K562 (cell line): ENCODE measurements at regions not wholly inside any gene's neighbourhood (a gene's known extent, or its start where the extent isn't known, plus 50 kb on each side); places are given as distances from the start of the nearest gene placed in this dataset.

Experiments used
- BRF1 ChIP-seq: IDR thresholded peaks from 3 replicates; pipeline ENCODE4 v1.6.1; 2011; ENCODE audit warnings: borderline replicate concordance, mild to moderate bottlenecking; ENCODE audit not compliant: insufficient read length; ENCODE audit errors: extremely low read depth
- CREB1 ChIP-seq, 2 experiments: sonication (generic) in 1 of 2; formaldehyde crosslinking in 1 of 2; IDR thresholded peaks; 2 replicates each; pipeline versions ENCODE4 v1.6.1 to v1.8.0; 2012 to 2022; ENCODE audit warnings: inconsistent platforms in 1 of 2, mild to moderate bottlenecking in 1 of 2, missing genetic modification reagents in 1 of 2, moderate library complexity in 1 of 2
- ESRRA ChIP-seq: fragments of 450-650 bp; IDR thresholded peaks from 2 replicates; pipeline ENCODE4 v1.6.1; 2014; ENCODE audit warnings: low read depth, mild to moderate bottlenecking, moderate library complexity, borderline replicate concordance
- FOXP4 ChIP-seq: sonication (generic); formaldehyde crosslinking; IDR thresholded peaks from 2 replicates; pipeline ENCODE4 v1.8.0; 2022; ENCODE audit warnings: mild to moderate bottlenecking, missing genetic modification reagents, borderline replicate concordance
- JUND ChIP-seq, 2 experiments: IDR thresholded peaks; 2 replicates in 1 of 2; 3 replicates in 1 of 2; pipeline ENCODE4 v1.6.1; 2011; ENCODE audit warnings: borderline replicate concordance in 2 of 2, low read depth in 2 of 2, low read length in 2 of 2, improper control_type of control experiment in 1 of 2, missing biosample characterization in 1 of 2, missing genetic modification characterization in 1 of 2, missing genetic modification reagents in 1 of 2
- LCOR ChIP-seq: sonication (generic); formaldehyde crosslinking; IDR thresholded peaks from 2 replicates; pipeline ENCODE4 v1.8.0; 2022; ENCODE audit warnings: mild to moderate bottlenecking, missing genetic modification reagents
- MAFF ChIP-seq: IDR thresholded peaks from 2 replicates; pipeline ENCODE4 v1.6.1; 2012; ENCODE audit warnings: low read length, improper control_type of control experiment
- PML ChIP-seq: IDR thresholded peaks from 2 replicates; pipeline ENCODE4 v1.6.1; 2012; ENCODE audit warnings: low read length, inconsistent platforms
- PRDM10 ChIP-seq: fragments of 450-650 bp; IDR thresholded peaks from 2 replicates; pipeline ENCODE4 v1.6.1; 2018; ENCODE audit not compliant: partially characterized antibody
- SP1 ChIP-seq: sonication (generic); formaldehyde crosslinking; IDR thresholded peaks from 2 replicates; pipeline ENCODE4 v1.8.1; 2022; ENCODE audit warnings: mild to moderate bottlenecking, missing genetic modification reagents
- TAF15 ChIP-seq: fragments of 200-400 bp; formaldehyde crosslinking; IDR thresholded peaks from 2 replicates; pipeline ENCODE4 v1.6.1; 2017; ENCODE audit warnings: mild to moderate bottlenecking, low read depth, low read length, moderate library complexity
- ZC3H4 ChIP-seq: sonication (generic); formaldehyde crosslinking; IDR thresholded peaks from 2 replicates; pipeline ENCODE4 v1.9.0; 2021; ENCODE audit warnings: missing genetic modification reagents, borderline replicate concordance
- ZNF134 ChIP-seq: fragments of 250-450 bp; sonication (Bioruptor Pico); conservative IDR thresholded peaks from 2 replicates; pipeline ENCODE4 v1.4.0; 2020
- ZNF146 ChIP-seq: IDR thresholded peaks from one replicate; pipeline ENCODE4 v1.6.1; 2018; ENCODE audit warnings: missing compliant biosample characterization; ENCODE audit not compliant: unreplicated experiment
- ZNF212 ChIP-seq: fragments of 450-650 bp; formaldehyde crosslinking; IDR thresholded peaks from 2 replicates; pipeline ENCODE4 v1.4.0; 2020; ENCODE audit warnings: mild to moderate bottlenecking
- ZNF57 ChIP-seq: fragments of 450-650 bp; formaldehyde crosslinking; IDR thresholded peaks from 2 replicates; pipeline ENCODE4 v1.4.0; 2020; ENCODE audit warnings: mild to moderate bottlenecking, moderate library complexity
- ZNF699 ChIP-seq: fragments of 250-450 bp; sonication (Bioruptor Pico); IDR thresholded peaks from 2 replicates; pipeline ENCODE4 v1.8.0; 2021; ENCODE audit warnings: mild to moderate bottlenecking, moderate library complexity; ENCODE audit not compliant: insufficient replicate concordance
- TF ChIP-seq, protein P1 (sequence below): fragments of 250-450 bp; sonication (Bioruptor Pico); IDR thresholded peaks from 2 replicates; pipeline ENCODE4 v1.8.0; 2022; ENCODE audit warnings: moderate library complexity, mild to moderate bottlenecking, inconsistent platforms
- TF ChIP-seq, protein P2 (sequence below), 2 experiments: fragments of 250-450 bp in 1 of 2; fragments of 450-650 bp in 1 of 2; sonication (Bioruptor Pico) in 1 of 2; IDR thresholded peaks; 2 replicates each; pipeline versions ENCODE4 v1.6.1 to v1.8.0; 2016 to 2021; ENCODE audit warnings: mild to moderate bottlenecking in 2 of 2, moderate library complexity in 2 of 2, missing compliant biosample characterization in 1 of 2, missing genetic modification characterization in 1 of 2

DNA sequence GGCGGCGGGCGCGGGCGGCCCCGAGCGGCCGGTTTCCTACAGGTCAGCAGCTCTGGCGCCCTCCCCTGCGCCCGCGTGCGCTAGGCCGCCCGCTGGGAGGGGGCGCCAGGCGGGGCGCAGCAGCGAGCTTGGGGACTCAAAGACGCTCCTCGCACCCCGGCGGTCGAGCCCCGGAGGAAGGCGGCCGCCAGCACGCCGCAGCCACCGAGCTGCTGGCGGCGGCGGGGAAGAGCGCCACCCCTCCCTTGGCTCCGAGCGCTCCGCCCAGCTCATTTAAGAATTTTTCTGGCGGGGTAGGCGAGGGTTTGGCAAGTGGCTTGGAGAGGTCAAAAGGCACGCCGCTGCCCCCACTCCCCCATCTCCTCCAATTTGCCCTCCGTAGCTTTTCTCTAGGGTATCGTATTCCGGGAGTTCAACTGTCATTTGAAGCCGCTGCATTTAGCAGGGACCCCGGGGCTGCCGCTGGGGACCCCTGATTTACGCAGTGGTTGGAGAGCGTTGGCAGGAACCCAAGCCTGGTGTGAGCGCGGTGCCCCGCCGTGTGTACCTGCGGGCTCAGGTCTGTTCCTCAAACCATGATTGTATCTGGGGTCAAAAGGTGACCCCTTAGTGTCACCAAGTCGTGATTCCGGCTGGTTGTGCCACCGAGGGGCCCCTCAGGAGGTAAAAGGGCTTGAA lies 59.5 kb upstream of the GSE1 start (continued):
- TF ChIP-seq, protein P1, sequence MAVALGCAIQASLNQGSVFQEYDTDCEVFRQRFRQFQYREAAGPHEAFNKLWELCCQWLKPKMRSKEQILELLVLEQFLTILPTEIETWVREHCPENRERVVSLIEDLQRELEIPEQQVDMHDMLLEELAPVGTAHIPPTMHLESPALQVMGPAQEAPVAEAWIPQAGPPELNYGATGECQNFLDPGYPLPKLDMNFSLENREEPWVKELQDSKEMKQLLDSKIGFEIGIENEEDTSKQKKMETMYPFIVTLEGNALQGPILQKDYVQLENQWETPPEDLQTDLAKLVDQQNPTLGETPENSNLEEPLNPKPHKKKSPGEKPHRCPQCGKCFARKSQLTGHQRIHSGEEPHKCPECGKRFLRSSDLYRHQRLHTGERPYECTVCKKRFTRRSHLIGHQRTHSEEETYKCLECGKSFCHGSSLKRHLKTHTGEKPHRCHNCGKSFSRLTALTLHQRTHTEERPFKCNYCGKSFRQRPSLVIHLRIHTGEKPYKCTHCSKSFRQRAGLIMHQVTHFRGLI (CRISPR knock-in tag), result no peak
- 0 out of 2 replicates have a peak, but pooled peaks have one; percentile 1 for TF ChIP-seq ZC3H4 (CRISPR knock-in tag)
- no peak; the same call in 1 of the 2 replicates for TF ChIP-seq PML
- TF ChIP-seq FOXP4 (CRISPR knock-in tag), result no peak
- TF ChIP-seq ZNF212 (CRISPR knock-in tag), result no peak
- no peak for TF ChIP-seq MAFF
- no peak; the same call in 1 of the 2 replicates for TF ChIP-seq CREB1 (IDR thresholded peaks at IDR 0.05)
- TF ChIP-seq CREB1 (CRISPR knock-in tag; IDR thresholded peaks at IDR 0.05), result 0 out of 2 replicates have a peak, but pooled peaks have one; percentile 57
- peak; percentile 72; the same call in 1 of the 2 replicates for TF ChIP-seq SP1 (CRISPR knock-in tag)
- TF ChIP-seq BRF1, result no peak
- peak; percentile 68; the same call in 1 of the 2 replicates for TF ChIP-seq ESRRA
- TF ChIP-seq PRDM10, result peak; percentile 93
- 0 out of 2 replicates have a peak, but pooled peaks have one; percentile 36 for TF ChIP-seq LCOR (CRISPR knock-in tag)
- no peak for TF ChIP-seq ZNF134 (CRISPR knock-in tag)
- TF ChIP-seq ZNF699 (CRISPR knock-in tag), result no peak
- 0 out of 2 replicates have a peak, but pooled peaks have one; percentile 35 for TF ChIP-seq JUND (IDR thresholded peaks at IDR 0.05; ENCODE audit: borderline replicate concordance, low read depth, low read length)
- peak; percentile 14; the same call in 1 of the 3 replicates for TF ChIP-seq JUND (tag; IDR thresholded peaks at IDR 0.05; ENCODE audit: borderline replicate concordance, low read depth, low read length)
- TF ChIP-seq ZNF57 (CRISPR knock-in tag), result no peak
- peak; percentile 4 for TF ChIP-seq ZNF146 (CRISPR knock-in tag)
- TF ChIP-seq, protein P2, sequence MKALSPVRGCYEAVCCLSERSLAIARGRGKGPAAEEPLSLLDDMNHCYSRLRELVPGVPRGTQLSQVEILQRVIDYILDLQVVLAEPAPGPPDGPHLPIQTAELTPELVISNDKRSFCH (CRISPR knock-in tag; IDR thresholded peaks at IDR 0.05), result no peak
- TF ChIP-seq, protein P2 (tag; IDR thresholded peaks at IDR 0.05), result peak; percentile 70
- TF ChIP-seq TAF15, result no peak
